ENCODE measurements at regions not wholly inside any gene's neighbourhood (a gene's known extent, or its start where the extent isn't known, plus 50 kb on each side); places are given as distances from the start of the nearest gene placed in this dataset.

DNA sequence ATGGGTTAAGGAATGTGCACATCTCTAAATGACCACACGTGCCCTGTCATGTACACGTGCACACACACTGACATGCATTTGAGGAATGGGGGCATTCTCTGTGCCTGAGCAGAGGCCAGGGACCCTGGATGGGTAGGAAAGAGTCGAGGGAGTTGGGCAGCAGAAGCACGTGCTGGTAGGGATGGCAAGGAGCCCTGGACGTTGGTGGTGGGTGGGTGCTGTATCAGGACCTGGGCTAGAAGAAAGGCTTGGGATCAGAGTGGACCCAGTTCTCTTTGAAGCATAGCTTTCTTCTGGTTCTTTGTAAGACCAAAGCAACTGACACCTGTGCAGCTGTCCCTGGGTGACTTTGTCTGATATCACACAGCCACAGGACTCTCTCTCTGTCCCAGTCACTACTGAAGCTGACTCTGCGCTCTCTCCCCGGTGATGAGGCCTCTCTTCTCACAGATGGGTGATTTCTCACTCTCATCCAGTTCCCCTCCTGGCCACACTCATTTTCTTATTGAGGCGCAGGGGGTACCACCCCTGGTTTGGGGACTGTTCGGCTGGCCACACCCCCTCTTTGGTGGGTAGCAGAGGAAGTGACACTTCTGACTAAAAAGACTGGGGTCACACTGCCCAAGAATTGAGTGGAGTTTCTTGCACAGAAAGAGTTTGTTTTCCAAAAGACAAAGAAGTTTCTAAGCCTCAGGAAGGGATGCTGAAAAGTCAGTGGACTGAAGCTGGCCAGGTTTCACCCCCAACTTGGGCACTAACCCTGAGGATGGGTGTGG, 171.7 kb upstream of the RTL1 start:
- H3K27me3 Mint-ChIP-seq (ENCODE audit: insufficient read depth, unreplicated experiment): no peaks in the 10 kb centered on the region
- H3K4me3 Mint-ChIP-seq (ENCODE audit: unreplicated experiment): no peak overlapping the region
- H3K4me1 Mint-ChIP-seq (ENCODE audit: insufficient read depth, unreplicated experiment): peaks cover 11% of the 10 kb centered on the region
- no peaks in the 10 kb centered on the region for H3K9me3 Mint-ChIP-seq (ENCODE audit: unreplicated experiment)
- POLR2A ChIA-PET: interaction anchor here (0.9 kb wide), 1 partner anchor 9 kb away, joined by 3 read pairs; no protein-coding TSS in a partner anchor
- intact Hi-C loops (cut with micrococcal nuclease): no loop called here
- no TSS peak for BruUV-seq (replicated peaks)
- no peak for DNase-seq (ENCODE audit: unreplicated experiment)
- TF ChIP-seq, protein P1, sequence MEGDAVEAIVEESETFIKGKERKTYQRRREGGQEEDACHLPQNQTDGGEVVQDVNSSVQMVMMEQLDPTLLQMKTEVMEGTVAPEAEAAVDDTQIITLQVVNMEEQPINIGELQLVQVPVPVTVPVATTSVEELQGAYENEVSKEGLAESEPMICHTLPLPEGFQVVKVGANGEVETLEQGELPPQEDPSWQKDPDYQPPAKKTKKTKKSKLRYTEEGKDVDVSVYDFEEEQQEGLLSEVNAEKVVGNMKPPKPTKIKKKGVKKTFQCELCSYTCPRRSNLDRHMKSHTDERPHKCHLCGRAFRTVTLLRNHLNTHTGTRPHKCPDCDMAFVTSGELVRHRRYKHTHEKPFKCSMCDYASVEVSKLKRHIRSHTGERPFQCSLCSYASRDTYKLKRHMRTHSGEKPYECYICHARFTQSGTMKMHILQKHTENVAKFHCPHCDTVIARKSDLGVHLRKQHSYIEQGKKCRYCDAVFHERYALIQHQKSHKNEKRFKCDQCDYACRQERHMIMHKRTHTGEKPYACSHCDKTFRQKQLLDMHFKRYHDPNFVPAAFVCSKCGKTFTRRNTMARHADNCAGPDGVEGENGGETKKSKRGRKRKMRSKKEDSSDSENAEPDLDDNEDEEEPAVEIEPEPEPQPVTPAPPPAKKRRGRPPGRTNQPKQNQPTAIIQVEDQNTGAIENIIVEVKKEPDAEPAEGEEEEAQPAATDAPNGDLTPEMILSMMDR (IDR thresholded peaks at IDR 0.05; ENCODE audit: unreplicated experiment): no peak
- no peaks in the 10 kb centered on the region for H3K36me3 Mint-ChIP-seq (ENCODE audit: insufficient read depth, unreplicated experiment)
- CTCF ChIA-PET: interaction anchor here (0.6 kb wide), 1 partner anchor 981 kb away, joined by 4 read pairs; no protein-coding TSS in a partner anchor
- no peak overlapping the region for H3K27ac Mint-ChIP-seq (ENCODE audit: low read depth, unreplicated experiment)

DNA sequence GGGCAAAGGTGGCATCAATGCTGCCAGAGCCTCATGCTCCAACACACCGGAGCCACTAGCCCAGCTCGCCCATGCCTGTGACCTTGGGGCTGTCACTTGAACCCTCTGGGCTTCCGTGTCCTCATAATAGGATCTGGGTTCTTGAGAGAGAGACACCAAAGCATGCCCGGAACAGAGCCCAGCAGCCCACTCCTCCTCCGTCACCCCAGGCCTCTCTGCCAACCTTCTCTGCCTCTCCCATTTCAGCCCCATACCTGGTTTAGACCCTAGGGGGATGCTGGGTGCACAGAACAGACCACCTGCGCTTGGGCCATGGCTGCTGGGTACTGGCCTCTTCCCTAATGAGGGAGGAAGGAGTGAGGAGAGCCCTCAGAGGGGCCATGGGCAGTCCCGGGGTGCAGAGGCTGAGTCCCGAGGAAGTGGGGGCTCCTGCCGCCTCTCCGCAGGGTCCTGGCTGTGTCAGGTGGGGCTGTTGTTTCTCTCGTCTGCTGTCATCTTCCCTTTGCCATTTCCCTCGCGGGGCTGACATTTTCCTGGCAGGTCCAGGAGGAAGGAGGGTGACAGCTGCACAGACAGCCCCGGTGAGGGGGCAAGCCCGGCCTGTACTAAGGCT, 172.4 kb upstream of the RTL1 start:
- BruUV-seq (replicated peaks): no TSS peak
- POLR2A ChIA-PET: no interaction called here
- H3K4me3 Mint-ChIP-seq (ENCODE audit: unreplicated experiment): no peak overlapping the region
- no peak overlapping the region for H3K27ac Mint-ChIP-seq (ENCODE audit: low read depth, unreplicated experiment)
- H3K27me3 Mint-ChIP-seq (ENCODE audit: insufficient read depth, unreplicated experiment): no peaks in the 10 kb centered on the region
- CTCF ChIA-PET: no interaction called here
- no peaks in the 10 kb centered on the region for H3K36me3 Mint-ChIP-seq (ENCODE audit: insufficient read depth, unreplicated experiment)
- H3K4me1 Mint-ChIP-seq (ENCODE audit: insufficient read depth, unreplicated experiment): peaks cover 11% of the 10 kb centered on the region
- TF ChIP-seq, protein P1 (IDR thresholded peaks at IDR 0.05; ENCODE audit: unreplicated experiment): no peak
- no peak for DNase-seq (ENCODE audit: unreplicated experiment)
- peaks cover 1% of the 10 kb centered on the region for H3K9me3 Mint-ChIP-seq (ENCODE audit: unreplicated experiment)
- intact Hi-C loops (cut with micrococcal nuclease): no loop called here

DNA sequence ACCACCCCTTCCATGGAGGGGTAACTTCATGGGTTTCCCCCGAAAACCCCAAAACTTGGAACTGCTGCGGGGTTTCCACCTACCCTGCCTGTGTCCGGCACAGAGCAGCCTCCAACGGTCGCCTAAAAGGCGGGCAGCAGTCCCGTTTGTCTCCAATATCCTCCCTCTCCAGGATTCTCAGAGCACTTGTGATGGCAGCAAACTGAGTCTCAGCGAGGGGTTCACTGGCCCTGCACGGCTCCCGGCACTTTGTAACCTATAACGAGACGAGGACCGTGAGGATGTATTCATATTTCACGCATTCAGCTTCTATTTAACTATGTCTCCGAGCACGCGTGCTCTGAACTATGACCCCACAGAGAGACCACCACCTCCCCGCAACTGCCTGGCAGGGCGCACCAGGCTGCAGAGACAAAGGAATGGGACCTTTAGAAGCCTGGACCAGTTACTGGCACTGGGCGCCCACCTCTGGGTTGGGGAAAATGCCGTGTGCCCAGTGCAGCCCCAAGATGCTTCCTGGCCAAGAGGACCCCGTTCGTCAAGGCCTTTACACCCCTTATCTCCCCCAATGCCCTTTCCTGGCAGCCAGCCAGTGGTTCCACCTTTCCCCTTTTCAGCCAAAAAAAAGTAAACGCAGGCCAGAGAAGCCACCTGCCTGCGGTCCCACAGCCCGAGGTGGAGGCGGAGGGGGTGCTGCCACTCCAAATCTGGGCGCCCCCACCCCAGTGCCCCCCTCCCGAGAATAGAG, 173.1 kb upstream of the RTL1 start:
- intact Hi-C loops (cut with micrococcal nuclease): no loop called here
- no peak overlapping the region for H3K27ac Mint-ChIP-seq (ENCODE audit: low read depth, unreplicated experiment)

More for the DNA sequence above, 173.1 kb upstream of the RTL1 start:
- Mint-ChIP-seq H3K4me1 (ENCODE audit: insufficient read depth, unreplicated experiment) (peaks cover 11% of the 10 kb centered on the region), H3K4me3 (ENCODE audit: unreplicated experiment) (no peak overlapping the region), H3K9me3 (ENCODE audit: unreplicated experiment) (peaks cover 8% of the 10 kb centered on the region), H3K27me3 (ENCODE audit: insufficient read depth, unreplicated experiment) (no peaks in the 10 kb centered on the region), H3K36me3 (ENCODE audit: insufficient read depth, unreplicated experiment) (no peaks in the 10 kb centered on the region)
- BruUV-seq (replicated peaks): no TSS peak
- no peak for DNase-seq (ENCODE audit: unreplicated experiment)
- POLR2A ChIA-PET: no interaction called here
- CTCF ChIA-PET: no interaction called here
- TF ChIP-seq, protein P1 (IDR thresholded peaks at IDR 0.05; ENCODE audit: unreplicated experiment): no peak
